NCI-H748 treated with DMSO at 0.1 percent for 48 hours (cell line): ENCODE measurements at regions not wholly inside any gene's neighbourhood (a gene's known extent, or its start where the extent isn't known, plus 50 kb on each side); places are given as distances from the start of the nearest gene placed in this dataset.

Experiments used
- DNase-seq: peaks from one replicate; lab custom pipeline; 2025; lab: John Stamatoyannopoulos, UW

- DNase-seq: no peak
Measured at GRCh38 chr6:169082817-169083507, 170.7 kb downstream of the THBS2 start.

- DNase-seq: no peak
Measured at GRCh38 chr6:169082093-169082492, 171.6 kb downstream of the THBS2 start.

- no peak for DNase-seq
Measured at GRCh38 chr6:169081248-169081647, 172.4 kb downstream of the THBS2 start.

- DNase-seq: no peak
Measured at GRCh38 chr6:169079650-169080049, 174.0 kb downstream of the THBS2 start.

GRCh38 chr6:169078399-169079145, 175.1 kb downstream of the THBS2 start:
- DNase-seq: no peak

GRCh38 chr6:169075915-169076654, 177.6 kb downstream of the THBS2 start:
- DNase-seq: no peak

GRCh38 chr6:169075211-169075914, 178.3 kb downstream of the THBS2 start:
- DNase-seq: no peak

GRCh38 chr6:169074526-169074925, 179.1 kb downstream of the THBS2 start:
- DNase-seq: no peak

- DNase-seq: no peak
Measured at GRCh38 chr6:169073311-169073710, 180.3 kb downstream of the THBS2 start.

- DNase-seq: no peak
Measured at GRCh38 chr6:169072127-169073042, 181.3 kb downstream of the THBS2 start.

GRCh38 chr6:169071394-169071793, 182.3 kb downstream of the THBS2 start:
- DNase-seq: no peak

GRCh38 chr6:169070506-169071176, 183.0 kb downstream of the THBS2 start:
- DNase-seq: no peak

- DNase-seq: no peak
Measured at GRCh38 chr6:169069356-169069755, 184.3 kb downstream of the THBS2 start.

GRCh38 chr6:169064194-169064593, 189.5 kb downstream of the THBS2 start:
- no peak for DNase-seq

GRCh38 chr6:169062272-169062671, 191.4 kb downstream of the THBS2 start:
- DNase-seq: no peak

- no peak for DNase-seq
Measured at GRCh38 chr6:169058634-169059033, 195.0 kb downstream of the THBS2 start.

- DNase-seq: no peak
Measured at GRCh38 chr6:169052462-169052861, 201.2 kb downstream of the THBS2 start.

- peak; percentile 88 for DNase-seq
Measured at GRCh38 chr6:169051371-169051770, 202.3 kb downstream of the THBS2 start.

- DNase-seq: peak; percentile 76
Measured at GRCh38 chr6:169048865-169049205, 204.8 kb downstream of the THBS2 start.

- DNase-seq: peak; percentile 76
Measured at GRCh38 chr6:169048185-169048864, 205.3 kb downstream of the THBS2 start.
